Activated T-cell treated with anti-CD3 and anti-CD28 coated beads, Interleukin-2, amount 50 U/mL, for 1 hour (primary cell): ENCODE measurements at regions not wholly inside any gene's neighbourhood (a gene's known extent, or its start where the extent isn't known, plus 50 kb on each side); places are given as distances from the start of the nearest gene placed in this dataset.
"Not testable (repeated sequence)": the region's sequence is repeated elsewhere in the genome, so short reads cannot be mapped to it uniquely, and the experiment has no call there.

Experiments
- DNase-seq: peaks from one replicate; pipeline ENCODE4 v3.0.0-alpha.2; 2020

GRCh38 chr21:28152732-28153131 is 839.9 kb downstream of the LTN1 start:
- DNase-seq = no peak

GRCh38 chr21:28151758-28152157 is 840.9 kb downstream of the LTN1 start:
- no peak for DNase-seq

GRCh38 chr21:28150778-28151177 is 841.9 kb downstream of the LTN1 start:
- DNase-seq = no peak

GRCh38 chr21:28148400-28149064 is 844.1 kb downstream of the LTN1 start:
- DNase-seq = no peak

GRCh38 chr21:28144653-28145052 is 848.0 kb downstream of the LTN1 start:
- DNase-seq = no peak

- DNase-seq = no peak
Measured at GRCh38 chr21:28144089-28144488, 848.6 kb downstream of the LTN1 start.

- no peak for DNase-seq
Measured at GRCh38 chr21:28142697-28143096, 850.0 kb downstream of the LTN1 start.

- no peak for DNase-seq
Measured at GRCh38 chr21:28138272-28138671, 854.4 kb downstream of the LTN1 start.

- DNase-seq = no peak
Measured at GRCh38 chr21:28136656-28137255, 855.9 kb downstream of the LTN1 start.

- DNase-seq = no peak
Measured at GRCh38 chr21:28135646-28136045, 857.0 kb downstream of the LTN1 start.

- DNase-seq = no peak
Measured at GRCh38 chr21:28133116-28133515, 859.6 kb downstream of the LTN1 start.

- DNase-seq = no peak
Measured at GRCh38 chr21:28132713-28133112, 860.0 kb downstream of the LTN1 start.

GRCh38 chr21:28127175-28127785 is 865.4 kb downstream of the LTN1 start:
- no peak for DNase-seq

- no peak for DNase-seq
Measured at GRCh38 chr21:28126521-28127174, 866.0 kb downstream of the LTN1 start.

- no peak for DNase-seq
Measured at GRCh38 chr21:28124541-28124940, 868.1 kb downstream of the LTN1 start.

GRCh38 chr21:28118570-28118969 is 874.1 kb downstream of the LTN1 start:
- DNase-seq = no peak

GRCh38 chr21:28114986-28115385 is 877.7 kb downstream of the LTN1 start:
- DNase-seq = not testable (repeated sequence)

- no peak for DNase-seq
Measured at GRCh38 chr21:28113718-28114117, 879.0 kb downstream of the LTN1 start.

GRCh38 chr21:28112511-28112910 is 880.2 kb downstream of the LTN1 start:
- no peak for DNase-seq

- DNase-seq = no peak
Measured at GRCh38 chr21:28111151-28111619, 881.5 kb downstream of the LTN1 start.

GRCh38 chr21:28110716-28111115 is 882.0 kb downstream of the LTN1 start:
- no peak for DNase-seq

- no peak for DNase-seq
Measured at GRCh38 chr21:28110074-28110473, 882.6 kb downstream of the LTN1 start.

- no peak for DNase-seq
Measured at GRCh38 chr21:28106370-28106890, 886.2 kb downstream of the LTN1 start.

- DNase-seq = no peak
Measured at GRCh38 chr21:28104346-28104745, 888.3 kb downstream of the LTN1 start.
